ENCODE measurements at regions not wholly inside any gene's neighbourhood (a gene's known extent, or its start where the extent isn't known, plus 50 kb on each side); places are given as distances from the start of the nearest gene placed in this dataset.

GRCh38 chrX:39397561-39398199 is 596.4 kb downstream of the MID1IP1 start:
- H3K4me3 ChIP-seq (ENCODE audit: low read depth, low read length): no peak overlapping the region
- in situ Hi-C loops (cut with HindIII; ENCODE audit: low sequenced_read_pairs): no loop called here
- no peak for DNase-seq (ENCODE audit: low read depth, low spot score)
- no peak for TF ChIP-seq CTCF (IDR thresholded peaks at IDR 0.05; ENCODE audit: low read depth, low read length)

- no peak overlapping the region for H3K4me3 ChIP-seq (ENCODE audit: low read depth, low read length)
- no peak for DNase-seq (ENCODE audit: low read depth, low spot score)
- in situ Hi-C loops (cut with HindIII; ENCODE audit: low sequenced_read_pairs): no loop called here
- TF ChIP-seq CTCF (IDR thresholded peaks at IDR 0.05; ENCODE audit: low read depth, low read length): no peak
These were observed 597.1 kb downstream of the MID1IP1 start for GRCh38 chrX:39398215-39398962.

GRCh38 chrX:39398963-39399261 is 597.7 kb downstream of the MID1IP1 start:
- in situ Hi-C loops (cut with HindIII; ENCODE audit: low sequenced_read_pairs): no loop called here
- H3K4me3 ChIP-seq (ENCODE audit: low read depth, low read length): no peak overlapping the region
- TF ChIP-seq CTCF (IDR thresholded peaks at IDR 0.05; ENCODE audit: low read depth, low read length): no peak
- DNase-seq (ENCODE audit: low read depth, low spot score): no peak

- no peak overlapping the region for H3K4me3 ChIP-seq (ENCODE audit: low read depth, low read length)
- no peak for TF ChIP-seq CTCF (IDR thresholded peaks at IDR 0.05; ENCODE audit: low read depth, low read length)
- in situ Hi-C loops (cut with HindIII; ENCODE audit: low sequenced_read_pairs): no loop called here
- DNase-seq (ENCODE audit: low read depth, low spot score): no peak
These were observed 598.1 kb downstream of the MID1IP1 start for GRCh38 chrX:39399387-39399786.

- no peak for TF ChIP-seq CTCF (IDR thresholded peaks at IDR 0.05; ENCODE audit: low read depth, low read length)
- no peak overlapping the region for H3K4me3 ChIP-seq (ENCODE audit: low read depth, low read length)
- no peak for DNase-seq (ENCODE audit: low read depth, low spot score)
- in situ Hi-C loops (cut with HindIII; ENCODE audit: low sequenced_read_pairs): no loop called here
These were observed 600.3 kb downstream of the MID1IP1 start for GRCh38 chrX:39401483-39402110.

GRCh38 chrX:39402158-39402557 is 600.9 kb downstream of the MID1IP1 start:
- in situ Hi-C loops (cut with HindIII; ENCODE audit: low sequenced_read_pairs): no loop called here
- no peak overlapping the region for H3K4me3 ChIP-seq (ENCODE audit: low read depth, low read length)
- no peak for TF ChIP-seq CTCF (IDR thresholded peaks at IDR 0.05; ENCODE audit: low read depth, low read length)
- no peak for DNase-seq (ENCODE audit: low read depth, low spot score)
